Fibroblast of villous mesenchyme (primary cell): ENCODE measurements at regions not wholly inside any gene's neighbourhood (a gene's known extent, or its start where the extent isn't known, plus 50 kb on each side); places are given as distances from the start of the nearest gene placed in this dataset.

Source experiments
- DNase-seq: peaks from one replicate; pipeline ENCODE4 v3.0.0-alpha.2; 2010; ENCODE audit warnings: low read depth
- H3K4me3 ChIP-seq: 2 replicates; pipeline ENCODE4 v1.5.1; 2011; ENCODE audit warnings: low read depth, mild to moderate bottlenecking, low read length
- TF ChIP-seq, protein P1 (sequence below): IDR thresholded peaks from 2 replicates; pipeline ENCODE4 v1.5.1; 2012; ENCODE audit warnings: low read depth, mild to moderate bottlenecking, low read length; ENCODE audit not compliant: insufficient read depth

DNA sequence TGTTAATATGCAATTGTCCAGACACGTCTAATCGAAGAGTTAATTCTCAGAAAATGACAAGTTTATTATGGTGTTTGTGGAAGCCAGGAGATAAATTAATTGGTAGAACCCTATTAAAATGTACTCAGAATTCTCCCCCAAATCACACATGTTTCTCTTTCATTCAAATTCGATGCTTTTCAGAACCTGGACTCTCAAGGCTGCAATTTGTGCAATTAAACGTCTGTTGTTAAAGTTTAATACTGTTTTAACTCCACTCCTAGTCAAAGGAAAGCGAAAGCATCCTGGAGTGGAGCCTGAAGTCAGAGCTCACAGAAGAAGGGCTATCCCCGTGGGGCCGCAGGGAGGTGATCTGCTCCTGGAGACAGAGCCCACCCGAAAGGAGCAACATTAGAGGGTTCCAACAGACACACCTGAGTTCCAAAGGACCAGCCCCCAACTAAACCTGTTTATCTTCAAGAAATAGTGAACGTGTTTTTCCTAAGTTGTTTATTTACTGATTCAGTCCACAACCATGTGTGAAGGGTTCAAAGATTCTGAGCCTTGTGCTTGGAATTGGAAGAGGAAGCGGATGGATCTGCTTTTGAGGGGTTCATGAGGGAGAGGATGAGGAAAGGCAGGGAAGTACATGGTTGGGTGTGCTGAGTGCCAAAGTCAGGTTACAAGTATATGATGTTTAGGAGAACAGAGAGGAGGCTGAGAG is 68.0 kb upstream of the AKT3 start:
- TF ChIP-seq, protein P1, sequence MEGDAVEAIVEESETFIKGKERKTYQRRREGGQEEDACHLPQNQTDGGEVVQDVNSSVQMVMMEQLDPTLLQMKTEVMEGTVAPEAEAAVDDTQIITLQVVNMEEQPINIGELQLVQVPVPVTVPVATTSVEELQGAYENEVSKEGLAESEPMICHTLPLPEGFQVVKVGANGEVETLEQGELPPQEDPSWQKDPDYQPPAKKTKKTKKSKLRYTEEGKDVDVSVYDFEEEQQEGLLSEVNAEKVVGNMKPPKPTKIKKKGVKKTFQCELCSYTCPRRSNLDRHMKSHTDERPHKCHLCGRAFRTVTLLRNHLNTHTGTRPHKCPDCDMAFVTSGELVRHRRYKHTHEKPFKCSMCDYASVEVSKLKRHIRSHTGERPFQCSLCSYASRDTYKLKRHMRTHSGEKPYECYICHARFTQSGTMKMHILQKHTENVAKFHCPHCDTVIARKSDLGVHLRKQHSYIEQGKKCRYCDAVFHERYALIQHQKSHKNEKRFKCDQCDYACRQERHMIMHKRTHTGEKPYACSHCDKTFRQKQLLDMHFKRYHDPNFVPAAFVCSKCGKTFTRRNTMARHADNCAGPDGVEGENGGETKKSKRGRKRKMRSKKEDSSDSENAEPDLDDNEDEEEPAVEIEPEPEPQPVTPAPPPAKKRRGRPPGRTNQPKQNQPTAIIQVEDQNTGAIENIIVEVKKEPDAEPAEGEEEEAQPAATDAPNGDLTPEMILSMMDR, result no peak
- peak; percentile 63 for DNase-seq
- H3K4me3 ChIP-seq, result peak overlapping the region; percentile 65

- peak; percentile 85 for DNase-seq
- peak overlapping the region; percentile 65 for H3K4me3 ChIP-seq
- TF ChIP-seq, protein P1, result no peak
These were observed 67.3 kb upstream of the AKT3 start for GRCh38 chr1:243917177-243917862.

GRCh38 chr1:243916160-243916559 is 66.1 kb upstream of the AKT3 start:
- no peak overlapping the region for H3K4me3 ChIP-seq
- no peak for DNase-seq
- TF ChIP-seq, protein P1, result no peak

DNA sequence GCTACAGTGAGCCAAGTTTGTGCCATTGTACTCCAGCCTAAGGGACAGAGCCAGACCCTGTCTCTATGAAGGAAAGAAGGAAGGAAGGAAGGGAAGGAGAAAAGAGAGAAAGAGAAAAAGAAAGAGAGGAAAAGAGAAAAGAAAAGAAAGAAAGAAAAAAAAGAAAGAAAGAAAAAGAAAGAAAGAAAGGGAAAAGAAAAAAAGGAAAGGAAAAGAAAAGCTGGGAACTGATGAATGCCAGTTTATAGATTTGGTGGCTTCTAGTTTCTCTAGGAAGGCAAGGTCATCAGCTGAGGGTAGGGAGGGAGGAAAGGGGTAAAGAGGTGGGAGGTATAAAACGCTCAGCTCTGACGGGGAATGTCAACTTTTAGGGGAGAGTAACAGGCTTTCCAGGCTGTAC is 62.3 kb upstream of the AKT3 start:
- H3K4me3 ChIP-seq, result no peak overlapping the region
- TF ChIP-seq, protein P1, result no peak
- no peak for DNase-seq

GRCh38 chr1:243910607-243911006 is 60.6 kb upstream of the AKT3 start:
- TF ChIP-seq, protein P1, result no peak
- no peak for DNase-seq
- no peak overlapping the region for H3K4me3 ChIP-seq

DNA sequence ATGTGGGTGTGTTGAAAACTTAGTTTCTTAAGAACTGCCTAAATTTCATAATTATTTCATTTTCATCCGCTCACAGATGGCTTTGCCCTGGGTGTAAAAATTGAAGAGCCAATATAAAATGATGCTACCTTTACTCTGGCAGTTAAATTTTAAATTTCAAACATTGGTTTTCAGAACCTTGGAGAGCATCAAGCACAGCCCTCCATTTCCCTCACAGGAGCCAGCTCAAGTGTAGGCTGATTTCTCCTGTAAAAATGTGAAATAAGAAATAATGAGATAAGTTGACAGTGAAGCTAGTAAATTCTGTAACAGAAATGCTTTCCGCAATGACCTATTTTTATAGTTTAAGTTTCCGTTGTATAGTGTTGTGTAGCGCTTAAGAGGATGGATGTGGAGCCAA is 53.9 kb upstream of the AKT3 start:
- no peak overlapping the region for H3K4me3 ChIP-seq
- DNase-seq, result peak; percentile 28
- TF ChIP-seq, protein P1, result no peak
